Neural cell (in vitro differentiated cells): ENCODE measurements at regions not wholly inside any gene's neighbourhood (a gene's known extent, or its start where the extent isn't known, plus 50 kb on each side); places are given as distances from the start of the nearest gene placed in this dataset.

ENCODE experiments used
- H2AFZ ChIP-seq: fragments of 200-600, 300-800 bp; sonication (generic), shearing (Covaris generic); 2 replicates; pipeline ENCODE4 v1.6.0; 2014; ENCODE audit warnings: low read depth, mild to moderate bottlenecking, antibody characterized with exemption, low read length, moderate library complexity
- H3F3A ChIP-seq: fragments of 200-600 bp; shearing (Covaris generic); 2 replicates; pipeline ENCODE4 v1.6.1; 2016; ENCODE audit warnings: mild to moderate bottlenecking, moderate library complexity, mixed read lengths, antibody characterized with exemption, low read length; ENCODE audit not compliant: insufficient read depth, poor library complexity, severe bottlenecking
- H3K27ac ChIP-seq: fragments of 200-600, 300-800 bp; sonication (generic), shearing (Covaris generic); 2 replicates; pipeline ENCODE4 v1.5.1; 2014; ENCODE audit warnings: mild to moderate bottlenecking, low read length, moderate library complexity
- H3K27me3 ChIP-seq: fragments of 300-800, 200-600 bp; sonication (generic), shearing (Covaris generic); 2 replicates; pipeline ENCODE4 v1.6.0; 2014; ENCODE audit warnings: mild to moderate bottlenecking, low read depth, low read length, moderate library complexity; ENCODE audit not compliant: insufficient read depth
- H3K36me3 ChIP-seq: fragments of 300-800, 200-600 bp; sonication (generic), shearing (Covaris generic); 2 replicates; pipeline ENCODE4 v1.5.1; 2014; ENCODE audit warnings: mild to moderate bottlenecking, antibody characterized with exemption, low read length, moderate library complexity; ENCODE audit not compliant: insufficient read depth
- H3K4me2 ChIP-seq: fragments of 300-800, 200-600 bp; sonication (generic), shearing (Covaris generic); 2 replicates; pipeline ENCODE4 v1.6.0; 2014; ENCODE audit warnings: mild to moderate bottlenecking, low read length
- H3K4me3 ChIP-seq: fragments of 300-800, 200-600 bp; sonication (generic), shearing (Covaris generic); 2 replicates; pipeline ENCODE4 v1.5.1; 2014; ENCODE audit warnings: mild to moderate bottlenecking, low read length, moderate library complexity
- H3K79me2 ChIP-seq: fragments of 200-600 bp; shearing (Covaris generic); replicated peaks from 2 replicates; pipeline ENCODE4 v1.6.0; 2014; ENCODE audit warnings: mild to moderate bottlenecking, low read length, moderate library complexity; ENCODE audit not compliant: insufficient read depth
- H3K9ac ChIP-seq: fragments of 300-800, 200-600 bp; sonication (generic), shearing (Covaris generic); 2 replicates; pipeline ENCODE4 v1.6.1; 2016; ENCODE audit warnings: mild to moderate bottlenecking, low read length, mixed read lengths
- H3K9me2 ChIP-seq: fragments of 200-600 bp; shearing (Covaris generic); 2 replicates; pipeline ENCODE4 v1.6.1; 2016; ENCODE audit warnings: mild to moderate bottlenecking, low read length, mixed read lengths; ENCODE audit not compliant: insufficient read depth
- H3K9me3 ChIP-seq: fragments of 200-600, 300-800 bp; sonication (generic), shearing (Covaris generic); 2 replicates; pipeline ENCODE4 v1.6.1; 2016; ENCODE audit warnings: mild to moderate bottlenecking, mixed run types, low read length, moderate library complexity, mixed read lengths
- H4K20me1 ChIP-seq: fragments of 200-600 bp; shearing (Covaris generic); 2 replicates; pipeline ENCODE4 v1.6.1; 2016; ENCODE audit warnings: mild to moderate bottlenecking, mixed run types; ENCODE audit not compliant: insufficient read depth
- CTCF ChIP-seq: fragments of 450-650 bp; IDR thresholded peaks from 2 replicates; pipeline ENCODE4 v1.5.1; 2014; ENCODE audit warnings: antibody characterized with exemption, mild to moderate bottlenecking, moderate library complexity; ENCODE audit not compliant: poor library complexity, severe bottlenecking
- EP300 ChIP-seq: fragments of 450-650 bp; conservative IDR thresholded peaks from 2 replicates; pipeline ENCODE4 v1.6.1; 2014; ENCODE audit warnings: antibody characterized with exemption, mild to moderate bottlenecking, moderate library complexity; ENCODE audit not compliant: poor library complexity, severe bottlenecking
- EZH2 ChIP-seq: fragments of 200-600, 300-800 bp; shearing (Covaris generic), sonication (generic); IDR thresholded peaks from 2 replicates; pipeline ENCODE4 v1.6.1; 2014; ENCODE audit warnings: antibody characterized with exemption, low read length, borderline replicate concordance, mild to moderate bottlenecking; ENCODE audit not compliant: insufficient read depth, poor library complexity, severe bottlenecking
- MXI1 ChIP-seq: fragments of 450-650 bp; conservative IDR thresholded peaks from 2 replicates; pipeline ENCODE4 v1.6.1; 2014; ENCODE audit warnings: antibody characterized with exemption, mild to moderate bottlenecking; ENCODE audit not compliant: poor library complexity, severe bottlenecking
- POLR2AphosphoS5 ChIP-seq: IDR thresholded peaks from 2 replicates; pipeline ENCODE4 v1.6.1; 2012
- RAD21 ChIP-seq: fragments of 450-650 bp; conservative IDR thresholded peaks from 2 replicates; pipeline ENCODE4 v1.6.1; 2014; ENCODE audit warnings: antibody characterized with exemption, mild to moderate bottlenecking, moderate library complexity
- SMC3 ChIP-seq: fragments of 450-650 bp; conservative IDR thresholded peaks from 2 replicates; pipeline ENCODE4 v1.6.1; 2014; ENCODE audit warnings: antibody characterized with exemption, mild to moderate bottlenecking, moderate library complexity; ENCODE audit not compliant: poor library complexity
- TAF1 ChIP-seq: IDR thresholded peaks from 2 replicates; pipeline ENCODE4 v1.6.1; 2012; ENCODE audit warnings: low read depth
- TF ChIP-seq, protein P1 (sequence below): IDR thresholded peaks from 2 replicates; pipeline ENCODE4 v1.6.1; 2012; ENCODE audit warnings: borderline replicate concordance

DNA sequence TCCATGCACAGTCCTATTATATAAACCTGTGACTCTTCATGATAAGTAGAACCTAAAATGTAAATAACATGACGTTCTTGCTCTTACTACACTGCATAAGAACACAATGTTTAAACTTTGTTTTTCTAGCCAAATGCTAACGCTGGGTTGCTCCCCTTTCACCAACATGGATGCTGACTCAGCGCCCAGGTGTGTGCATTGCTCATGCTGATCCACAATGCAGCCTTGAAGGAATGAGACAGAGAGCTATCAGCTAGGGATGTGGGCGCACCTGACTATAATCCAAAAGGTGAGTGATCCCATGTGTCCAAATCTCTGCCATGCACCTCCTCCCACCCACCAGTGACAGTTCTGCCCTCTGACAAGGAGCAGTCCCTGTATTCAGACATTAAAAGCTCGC, 235.0 kb downstream of the IRS1 start:
- no peaks in the 10 kb centered on the region for H3K9me2 ChIP-seq
- no peak overlapping the region for H3K27ac ChIP-seq
- H4K20me1 ChIP-seq: no peaks in the 10 kb centered on the region
- no peak overlapping the region for H3K9ac ChIP-seq
- no peak for TF ChIP-seq POLR2AphosphoS5
- TF ChIP-seq RAD21: no peak
- no peak for TF ChIP-seq CTCF
- no peak for TF ChIP-seq EP300
- TF ChIP-seq, protein P1, sequence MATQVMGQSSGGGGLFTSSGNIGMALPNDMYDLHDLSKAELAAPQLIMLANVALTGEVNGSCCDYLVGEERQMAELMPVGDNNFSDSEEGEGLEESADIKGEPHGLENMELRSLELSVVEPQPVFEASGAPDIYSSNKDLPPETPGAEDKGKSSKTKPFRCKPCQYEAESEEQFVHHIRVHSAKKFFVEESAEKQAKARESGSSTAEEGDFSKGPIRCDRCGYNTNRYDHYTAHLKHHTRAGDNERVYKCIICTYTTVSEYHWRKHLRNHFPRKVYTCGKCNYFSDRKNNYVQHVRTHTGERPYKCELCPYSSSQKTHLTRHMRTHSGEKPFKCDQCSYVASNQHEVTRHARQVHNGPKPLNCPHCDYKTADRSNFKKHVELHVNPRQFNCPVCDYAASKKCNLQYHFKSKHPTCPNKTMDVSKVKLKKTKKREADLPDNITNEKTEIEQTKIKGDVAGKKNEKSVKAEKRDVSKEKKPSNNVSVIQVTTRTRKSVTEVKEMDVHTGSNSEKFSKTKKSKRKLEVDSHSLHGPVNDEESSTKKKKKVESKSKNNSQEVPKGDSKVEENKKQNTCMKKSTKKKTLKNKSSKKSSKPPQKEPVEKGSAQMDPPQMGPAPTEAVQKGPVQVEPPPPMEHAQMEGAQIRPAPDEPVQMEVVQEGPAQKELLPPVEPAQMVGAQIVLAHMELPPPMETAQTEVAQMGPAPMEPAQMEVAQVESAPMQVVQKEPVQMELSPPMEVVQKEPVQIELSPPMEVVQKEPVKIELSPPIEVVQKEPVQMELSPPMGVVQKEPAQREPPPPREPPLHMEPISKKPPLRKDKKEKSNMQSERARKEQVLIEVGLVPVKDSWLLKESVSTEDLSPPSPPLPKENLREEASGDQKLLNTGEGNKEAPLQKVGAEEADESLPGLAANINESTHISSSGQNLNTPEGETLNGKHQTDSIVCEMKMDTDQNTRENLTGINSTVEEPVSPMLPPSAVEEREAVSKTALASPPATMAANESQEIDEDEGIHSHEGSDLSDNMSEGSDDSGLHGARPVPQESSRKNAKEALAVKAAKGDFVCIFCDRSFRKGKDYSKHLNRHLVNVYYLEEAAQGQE: no peak
- TF ChIP-seq TAF1: no peak
- no peak for TF ChIP-seq SMC3
- no peak for TF ChIP-seq MXI1
- no peak for TF ChIP-seq EZH2
- H2AFZ ChIP-seq: no peak overlapping the region
- H3K27me3 ChIP-seq: no peaks in the 10 kb centered on the region
- H3K9me3 ChIP-seq: no peaks in the 10 kb centered on the region
- H3K79me2 ChIP-seq: no peaks in the 10 kb centered on the region
- no peak overlapping the region for H3K4me2 ChIP-seq
- H3K4me3 ChIP-seq: no peak overlapping the region
- no peaks in the 10 kb centered on the region for H3F3A ChIP-seq
- no peaks in the 10 kb centered on the region for H3K36me3 ChIP-seq

DNA sequence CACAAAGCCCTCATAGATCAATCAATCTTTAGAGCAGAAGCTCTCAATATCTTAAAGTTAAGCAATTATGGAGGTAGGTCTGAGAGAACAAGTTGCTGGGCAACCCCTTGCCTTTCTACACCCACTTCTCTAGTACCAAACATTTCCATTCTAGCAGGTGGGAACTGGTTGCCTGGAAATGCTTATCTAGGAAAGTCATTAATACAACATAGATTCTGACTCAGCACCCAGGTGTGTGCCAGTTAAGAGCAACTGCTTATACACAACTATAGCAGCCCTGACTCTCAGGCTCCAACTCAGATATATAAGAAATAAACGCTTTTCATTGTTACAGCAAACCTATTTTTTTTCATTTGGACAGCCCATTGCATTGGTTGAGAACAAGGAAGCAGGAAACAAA, 237.7 kb downstream of the IRS1 start:
- Histone ChIP-seq H3K79me2 (no peaks in the 10 kb centered on the region), H3K4me2 (no peak overlapping the region), H3K36me3 (no peaks in the 10 kb centered on the region), H2AFZ (no peak overlapping the region), H3K27me3 (no peaks in the 10 kb centered on the region), H3K4me3 (no peak overlapping the region), H3K9ac (no peak overlapping the region), H4K20me1 (no peaks in the 10 kb centered on the region), H3F3A (no peaks in the 10 kb centered on the region), H3K27ac (no peak overlapping the region), H3K9me3 (no peaks in the 10 kb centered on the region), H3K9me2 (no peaks in the 10 kb centered on the region)
- TF ChIP-seq, protein P1: no peak
- TF ChIP-seq SMC3 (no peak), EP300 (no peak), MXI1 (no peak), EZH2 (no peak), TAF1 (no peak), RAD21 (no peak), POLR2AphosphoS5 (no peak), CTCF (no peak)
